HG03521 (cell line): ENCODE measurements at regions not wholly inside any gene's neighbourhood (a gene's known extent, or its start where the extent isn't known, plus 50 kb on each side); places are given as distances from the start of the nearest gene placed in this dataset.
"Not testable (repeated sequence)": the region's sequence is repeated elsewhere in the genome, so short reads cannot be mapped to it uniquely, and the experiment has no call there.

ENCODE experiments used
- ATAC-seq: cut with Tn5 transposase; IDR thresholded peaks from one replicate; pipeline ENCODE4 v1.9.1; 2021; ENCODE audit warnings: mild to moderate bottlenecking, moderate library complexity; ENCODE audit not compliant: unreplicated experiment

GRCh38 chr3:135549928-135550494 lies 415.5 kb upstream of the PPP2R3A start:
- no peak for ATAC-seq

GRCh38 chr3:135556174-135556573 lies 409.4 kb upstream of the PPP2R3A start:
- ATAC-seq = no peak

GRCh38 chr3:135558150-135558783 lies 407.3 kb upstream of the PPP2R3A start:
- ATAC-seq = no peak

GRCh38 chr3:135558906-135559305 lies 406.6 kb upstream of the PPP2R3A start:
- no peak for ATAC-seq

- ATAC-seq = no peak
Measured at GRCh38 chr3:135559802-135560201, 405.7 kb upstream of the PPP2R3A start.

- ATAC-seq = no peak
Measured at GRCh38 chr3:135560847-135561246, 404.7 kb upstream of the PPP2R3A start.

- no peak for ATAC-seq
Measured at GRCh38 chr3:135564696-135565095, 400.8 kb upstream of the PPP2R3A start.

GRCh38 chr3:135565546-135565945 lies 400.0 kb upstream of the PPP2R3A start:
- ATAC-seq = no peak

- ATAC-seq = no peak
Measured at GRCh38 chr3:135567223-135567622, 398.3 kb upstream of the PPP2R3A start.

- ATAC-seq = no peak
Measured at GRCh38 chr3:135576751-135577150, 388.8 kb upstream of the PPP2R3A start.

- ATAC-seq = no peak
Measured at GRCh38 chr3:135581806-135582205, 383.7 kb upstream of the PPP2R3A start.

GRCh38 chr3:135582800-135583199 lies 382.7 kb upstream of the PPP2R3A start:
- ATAC-seq = no peak

- ATAC-seq = no peak
Measured at GRCh38 chr3:135596563-135596962, 369.0 kb upstream of the PPP2R3A start.

GRCh38 chr3:135597855-135598254 lies 367.7 kb upstream of the PPP2R3A start:
- ATAC-seq = no peak

GRCh38 chr3:135598597-135598996 lies 366.9 kb upstream of the PPP2R3A start:
- no peak for ATAC-seq

GRCh38 chr3:135604512-135604911 lies 361.0 kb upstream of the PPP2R3A start:
- not testable (repeated sequence) for ATAC-seq

- no peak for ATAC-seq
Measured at GRCh38 chr3:135618123-135618522, 347.4 kb upstream of the PPP2R3A start.

GRCh38 chr3:135621184-135621920 lies 344.2 kb upstream of the PPP2R3A start:
- ATAC-seq = no peak

GRCh38 chr3:135622215-135622614 lies 343.3 kb upstream of the PPP2R3A start:
- ATAC-seq = no peak

- ATAC-seq = no peak
Measured at GRCh38 chr3:135622656-135623055, 342.9 kb upstream of the PPP2R3A start.

GRCh38 chr3:135623558-135623957 lies 342.0 kb upstream of the PPP2R3A start:
- ATAC-seq = no peak

- no peak for ATAC-seq
Measured at GRCh38 chr3:135627057-135627456, 338.5 kb upstream of the PPP2R3A start.
